Dendritic cell treated with granulocyte-macrophage colony-stimulating factor and Interleukin-4, amounts not matched to agents 40 ng/mL and 50 ng/mL, for 4 days (primary cell): ENCODE measurements at regions not wholly inside any gene's neighbourhood (a gene's known extent, or its start where the extent isn't known, plus 50 kb on each side); places are given as distances from the start of the nearest gene placed in this dataset.

Source experiments
- H3K27ac Mint-ChIP-seq: one replicate; pipeline ENCODE4 v1.8.0; 2022; ENCODE audit warnings: mild to moderate bottlenecking, mixed read lengths
- H3K27me3 Mint-ChIP-seq: one replicate; pipeline ENCODE4 v1.8.0; 2022; ENCODE audit warnings: mild to moderate bottlenecking, mixed read lengths
- H3K36me3 Mint-ChIP-seq: one replicate; pipeline ENCODE4 v1.8.0; 2022; ENCODE audit warnings: low read depth, mixed read lengths
- H3K4me1 Mint-ChIP-seq: one replicate; pipeline ENCODE4 v1.8.0; 2022; ENCODE audit warnings: low read depth, mixed read lengths
- H3K4me3 Mint-ChIP-seq: one replicate; pipeline ENCODE4 v1.8.0; 2022; ENCODE audit warnings: mild to moderate bottlenecking, moderate library complexity, mixed read lengths
- H3K9me3 Mint-ChIP-seq: one replicate; pipeline ENCODE4 v1.8.0; 2022; ENCODE audit warnings: mixed read lengths
- intact Hi-C: fragments of 100-400 bp; cut with micrococcal nuclease; formaldehyde crosslinking; loops from one replicate; pipeline ENCODE4 v1.15.0; 2022

DNA sequence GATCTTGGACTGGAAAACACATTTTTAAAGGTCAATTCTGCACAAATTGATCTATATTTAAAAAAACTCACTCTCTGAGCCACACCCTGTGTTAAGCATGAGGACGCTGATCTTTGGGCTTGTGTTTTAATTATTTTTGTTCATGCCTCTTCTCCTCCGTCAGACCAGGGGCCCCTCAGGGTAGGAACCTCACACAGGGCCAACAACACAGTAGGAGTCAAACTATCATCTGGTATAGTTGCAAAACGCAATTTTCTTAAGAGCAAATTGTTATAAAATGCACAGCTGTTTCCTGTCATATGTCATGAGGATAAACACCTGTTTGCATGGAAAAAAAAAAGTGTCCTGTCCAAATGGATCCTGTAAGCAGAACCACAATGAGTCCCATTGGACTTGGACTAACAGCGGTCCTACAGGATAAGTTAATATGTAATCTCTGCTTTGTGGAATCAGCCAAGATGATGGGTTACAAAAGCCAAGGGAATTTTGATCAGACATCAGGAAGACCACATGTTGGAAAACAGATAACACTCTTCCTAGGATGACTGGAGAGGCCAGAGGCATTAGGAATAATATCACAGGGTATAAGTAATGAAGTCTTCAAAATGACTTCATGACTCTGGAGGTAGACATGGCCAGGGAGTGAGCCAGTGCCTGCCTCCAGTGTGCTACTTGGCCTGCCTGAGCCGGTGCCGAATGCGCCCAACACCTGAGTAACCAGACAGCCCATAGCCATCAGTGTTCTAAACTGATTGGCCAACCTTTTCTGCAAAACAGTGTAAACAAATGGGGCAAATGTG, 184.9 kb upstream of the ADCY1 start:
- no peaks in the 10 kb centered on the region for H3K9me3 Mint-ChIP-seq
- no peak overlapping the region for H3K27ac Mint-ChIP-seq
- no peaks in the 10 kb centered on the region for H3K27me3 Mint-ChIP-seq
- H3K36me3 Mint-ChIP-seq = no peaks in the 10 kb centered on the region
- no peak overlapping the region for H3K4me3 Mint-ChIP-seq
- H3K4me1 Mint-ChIP-seq = no peaks in the 10 kb centered on the region
- intact Hi-C loops = no loop called here

DNA sequence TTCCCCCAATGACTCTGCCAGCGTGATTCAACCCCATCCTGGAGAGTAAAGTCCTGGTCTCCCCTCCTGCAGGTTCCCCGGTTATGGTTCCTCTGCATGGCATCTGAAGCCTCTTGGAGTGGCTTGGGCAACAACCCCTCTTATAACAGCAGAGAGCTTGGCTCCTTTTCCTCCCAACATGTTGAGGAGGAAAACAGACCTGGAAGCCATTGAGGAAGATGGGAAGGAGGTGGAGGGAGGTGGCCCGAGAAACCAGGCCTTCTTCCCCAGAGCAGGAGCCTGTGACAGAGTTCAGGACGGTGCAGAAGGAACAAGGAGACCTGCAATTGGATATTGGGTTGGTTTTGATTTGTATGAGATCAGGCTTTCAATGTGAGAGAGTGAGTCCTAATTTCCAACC, 184.0 kb upstream of the ADCY1 start:
- H3K4me1 Mint-ChIP-seq = no peaks in the 10 kb centered on the region
- no peak overlapping the region for H3K27ac Mint-ChIP-seq
- H3K27me3 Mint-ChIP-seq = no peaks in the 10 kb centered on the region
- H3K36me3 Mint-ChIP-seq = no peaks in the 10 kb centered on the region
- no peaks in the 10 kb centered on the region for H3K9me3 Mint-ChIP-seq
- no peak overlapping the region for H3K4me3 Mint-ChIP-seq
- intact Hi-C loops = no loop called here

- Mint-ChIP-seq H3K27ac (no peak overlapping the region), H3K4me1 (no peaks in the 10 kb centered on the region), H3K36me3 (no peaks in the 10 kb centered on the region), H3K9me3 (peaks cover 1% of the 10 kb centered on the region), H3K4me3 (no peak overlapping the region), H3K27me3 (no peaks in the 10 kb centered on the region)
- intact Hi-C loops = no loop called here
These were observed 183.4 kb upstream of the ADCY1 start for GRCh38 chr7:45390731-45391130.

GRCh38 chr7:45391618-45392451, 182.3 kb upstream of the ADCY1 start:
- Mint-ChIP-seq H3K4me3 (no peak overlapping the region), H3K9me3 (peaks cover 12% of the 10 kb centered on the region), H3K27ac (no peak overlapping the region), H3K36me3 (no peaks in the 10 kb centered on the region), H3K4me1 (no peaks in the 10 kb centered on the region), H3K27me3 (peaks cover 1% of the 10 kb centered on the region)
- intact Hi-C loops = no loop called here

- Mint-ChIP-seq H3K36me3 (no peaks in the 10 kb centered on the region), H3K4me1 (no peaks in the 10 kb centered on the region), H3K27me3 (peaks cover 1% of the 10 kb centered on the region), H3K9me3 (peaks cover 19% of the 10 kb centered on the region), H3K4me3 (no peak overlapping the region), H3K27ac (no peak overlapping the region)
- intact Hi-C loops = no loop called here
These were observed 180.0 kb upstream of the ADCY1 start for GRCh38 chr7:45394117-45394708.

GRCh38 chr7:45399069-45399468, 175.1 kb upstream of the ADCY1 start:
- Mint-ChIP-seq H3K4me1 (peaks cover 23% of the 10 kb centered on the region), H3K27me3 (peaks cover 3% of the 10 kb centered on the region), H3K36me3 (no peaks in the 10 kb centered on the region), H3K9me3 (peaks cover 29% of the 10 kb centered on the region), H3K4me3 (no peak overlapping the region), H3K27ac (no peak overlapping the region)
- intact Hi-C loops = no loop called here

DNA sequence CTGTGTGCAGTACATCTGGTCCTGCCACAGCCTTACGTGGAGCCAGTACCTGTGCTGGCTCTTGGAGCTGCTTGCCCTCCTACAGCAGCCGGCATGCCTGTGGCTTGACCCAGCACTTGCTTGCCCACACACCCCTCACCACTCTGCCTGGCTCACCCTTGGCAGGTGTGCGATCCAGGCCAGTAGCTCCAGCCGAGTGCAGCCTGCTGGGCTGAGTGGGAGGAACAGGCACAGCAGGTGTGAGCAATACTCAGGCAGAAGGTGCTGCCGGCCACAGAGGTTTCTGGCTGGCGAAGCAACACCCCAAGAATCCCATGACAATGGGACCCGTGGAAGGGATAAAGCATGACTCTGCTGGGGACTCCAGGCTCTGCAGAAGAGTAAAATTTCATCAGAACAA, 173.5 kb upstream of the ADCY1 start:
- H3K4me1 Mint-ChIP-seq = peaks cover 23% of the 10 kb centered on the region
- peaks cover 5% of the 10 kb centered on the region for H3K27me3 Mint-ChIP-seq
- no peaks in the 10 kb centered on the region for H3K36me3 Mint-ChIP-seq
- peaks cover 29% of the 10 kb centered on the region for H3K9me3 Mint-ChIP-seq
- H3K4me3 Mint-ChIP-seq = no peak overlapping the region
- H3K27ac Mint-ChIP-seq = no peak overlapping the region
- intact Hi-C loops = no loop called here

DNA sequence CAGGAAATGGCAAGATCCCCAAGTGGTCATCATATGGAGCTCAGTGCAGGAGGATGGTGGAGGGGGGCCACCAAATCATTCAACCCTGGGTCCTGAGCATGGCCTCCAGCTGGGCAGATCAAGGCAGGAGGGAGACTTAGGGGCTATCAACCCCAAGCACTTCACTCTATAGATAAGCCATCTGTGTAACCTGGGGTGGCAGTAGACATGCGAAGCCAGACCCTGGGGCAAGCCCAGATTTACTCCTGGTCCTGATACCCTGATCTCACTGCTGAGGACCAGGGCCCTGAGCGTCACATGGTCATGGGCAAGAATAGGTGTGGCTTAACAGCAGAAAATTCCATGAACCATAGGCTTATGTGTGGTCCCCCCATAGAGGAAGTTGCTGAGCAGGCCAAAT, 173.0 kb upstream of the ADCY1 start:
- Mint-ChIP-seq H3K27me3 (peaks cover 4% of the 10 kb centered on the region), H3K36me3 (no peaks in the 10 kb centered on the region), H3K4me1 (peaks cover 23% of the 10 kb centered on the region), H3K27ac (no peak overlapping the region), H3K9me3 (peaks cover 24% of the 10 kb centered on the region), H3K4me3 (no peak overlapping the region)
- intact Hi-C loops = no loop called here

- no peaks in the 10 kb centered on the region for H3K36me3 Mint-ChIP-seq
- intact Hi-C loops = no loop called here
- H3K27ac Mint-ChIP-seq = no peak overlapping the region
- H3K27me3 Mint-ChIP-seq = peaks cover 4% of the 10 kb centered on the region
- no peak overlapping the region for H3K4me3 Mint-ChIP-seq
- H3K9me3 Mint-ChIP-seq = peaks cover 17% of the 10 kb centered on the region
- H3K4me1 Mint-ChIP-seq = peaks cover 23% of the 10 kb centered on the region
These were observed 172.3 kb upstream of the ADCY1 start for GRCh38 chr7:45401851-45402250.

GRCh38 chr7:45402480-45403218, 171.5 kb upstream of the ADCY1 start:
- intact Hi-C loops = no loop called here
- H3K9me3 Mint-ChIP-seq = peaks cover 10% of the 10 kb centered on the region
- no peaks in the 10 kb centered on the region for H3K36me3 Mint-ChIP-seq
- H3K27ac Mint-ChIP-seq = no peak overlapping the region
- peaks cover 5% of the 10 kb centered on the region for H3K27me3 Mint-ChIP-seq
- H3K4me1 Mint-ChIP-seq = peaks cover 23% of the 10 kb centered on the region
- H3K4me3 Mint-ChIP-seq = no peak overlapping the region

DNA sequence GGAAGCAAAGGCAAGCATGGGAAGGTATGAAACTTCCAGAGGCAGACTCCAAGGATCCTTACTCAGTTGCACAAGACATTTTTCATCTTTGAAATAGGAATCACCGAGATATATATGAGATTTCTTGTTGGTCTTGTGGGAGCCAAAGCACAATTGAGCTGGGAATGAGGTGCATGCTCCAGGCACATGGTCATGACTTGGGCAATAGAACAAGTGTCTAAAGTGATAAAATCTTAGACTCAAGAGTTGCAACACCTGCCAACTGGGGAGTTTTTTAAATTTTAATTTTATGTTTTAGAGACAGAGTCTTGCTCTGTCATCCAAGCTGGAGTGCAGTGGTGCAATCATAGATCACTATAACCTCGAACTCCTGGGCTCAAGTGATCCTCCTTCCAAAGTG, 169.5 kb upstream of the ADCY1 start:
- intact Hi-C loops = no loop called here
- peaks cover 8% of the 10 kb centered on the region for H3K27me3 Mint-ChIP-seq
- no peaks in the 10 kb centered on the region for H3K36me3 Mint-ChIP-seq
- peaks cover 23% of the 10 kb centered on the region for H3K4me1 Mint-ChIP-seq
- no peak overlapping the region for H3K4me3 Mint-ChIP-seq
- H3K27ac Mint-ChIP-seq = no peak overlapping the region
- H3K9me3 Mint-ChIP-seq = peaks cover 10% of the 10 kb centered on the region

GRCh38 chr7:45407730-45408408, 166.3 kb upstream of the ADCY1 start:
- Mint-ChIP-seq H3K27ac (no peak overlapping the region), H3K36me3 (no peaks in the 10 kb centered on the region), H3K4me3 (no peak overlapping the region), H3K4me1 (peaks cover 4% of the 10 kb centered on the region), H3K27me3 (peaks cover 8% of the 10 kb centered on the region), H3K9me3 (peaks cover 19% of the 10 kb centered on the region)
- intact Hi-C loops = no loop called here

DNA sequence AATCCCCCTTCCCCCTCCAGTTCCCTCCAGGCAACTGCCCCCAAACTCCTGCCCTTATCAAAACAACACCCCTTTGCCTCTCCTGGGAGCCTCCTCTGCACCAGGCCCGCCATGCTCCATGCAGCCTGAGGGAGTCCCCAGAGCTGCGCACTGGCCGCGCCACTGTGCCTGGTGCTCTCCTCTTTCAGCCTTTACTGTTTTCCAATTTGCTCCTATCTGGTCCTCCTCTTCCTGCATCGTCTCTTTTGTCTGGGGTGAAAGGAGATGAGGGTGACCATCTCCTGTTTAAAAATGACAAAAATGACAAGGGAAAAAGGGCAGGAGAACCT, 165.8 kb upstream of the ADCY1 start:
- Mint-ChIP-seq H3K27me3 (peaks cover 8% of the 10 kb centered on the region), H3K4me3 (no peak overlapping the region), H3K36me3 (no peaks in the 10 kb centered on the region), H3K4me1 (no peaks in the 10 kb centered on the region), H3K9me3 (peaks cover 17% of the 10 kb centered on the region), H3K27ac (no peak overlapping the region)
- intact Hi-C loops = no loop called here
